ENCODE measurements at regions not wholly inside any gene's neighbourhood (a gene's known extent, or its start where the extent isn't known, plus 50 kb on each side); places are given as distances from the start of the nearest gene placed in this dataset.
"Not testable (repeated sequence)": the region's sequence is repeated elsewhere in the genome, so short reads cannot be mapped to it uniquely, and the experiment has no call there.

GRCh38 chr16:35150805-35151312, 1691.4 kb downstream of the TP53TG3F start:
- intact Hi-C loops (cut with DNase I) = no loop called here
- no peak overlapping the region for H3K27ac ChIP-seq
- WGBS, 2 donors = 69 to 78% methylated on average over 1 of the region's 1 CpG
- no peak overlapping the region for H3K4me3 ChIP-seq
- H3K4me1 ChIP-seq = no peaks in the 10 kb centered on the region
- H3K27me3 ChIP-seq = no peaks in the 10 kb centered on the region
- H3K36me3 ChIP-seq = no peaks in the 10 kb centered on the region
- TF ChIP-seq POLR2AphosphoS5 (IDR thresholded peaks at IDR 0.05) (no peak), EP300 (IDR thresholded peaks at IDR 0.05) (no peak), CTCF (IDR thresholded peaks at IDR 0.05) (no peak), POLR2A (IDR thresholded peaks at IDR 0.05) (no peak)
- no peak for DNase-seq
- peaks cover 0 to 26% (median 0%) of the 10 kb centered on the region in 4 donors for H3K9me3 ChIP-seq

- Histone ChIP-seq H3K9me3 (peaks cover 0 to 23% (median 0%) of the 10 kb centered on the region in 4 donors), H3K36me3 (no peaks in the 10 kb centered on the region), H3K4me1 (no peaks in the 10 kb centered on the region), H3K27me3 (no peaks in the 10 kb centered on the region), H3K4me3 (no peak overlapping the region), H3K27ac (no peak overlapping the region)
- DNase-seq = no peak
- intact Hi-C loops (cut with DNase I) = no loop called here
- no peak for TF ChIP-seq CTCF (IDR thresholded peaks at IDR 0.05)
- no peak for TF ChIP-seq POLR2A (IDR thresholded peaks at IDR 0.05)
- no peak for TF ChIP-seq POLR2AphosphoS5 (IDR thresholded peaks at IDR 0.05)
- TF ChIP-seq EP300 (IDR thresholded peaks at IDR 0.05) = no peak
- 10 to 15% methylated on average over 1 of the region's 1 CpG for WGBS, 2 donors
Observed at GRCh38 chr16:35152067-35152627, 1692.7 kb downstream of the TP53TG3F start.

GRCh38 chr16:35154627-35155026, 1695.2 kb downstream of the TP53TG3F start:
- Histone ChIP-seq H3K4me1 (no peaks in the 10 kb centered on the region), H3K36me3 (no peaks in the 10 kb centered on the region), H3K27me3 (no peaks in the 10 kb centered on the region), H3K4me3 (no peak overlapping the region), H3K27ac (no peak overlapping the region), H3K9me3 (peaks cover 0 to 14% (median 3%) of the 10 kb centered on the region in 4 donors)
- intact Hi-C loops (cut with DNase I) = no loop called here
- no peak for DNase-seq
- no peak for TF ChIP-seq EP300 (IDR thresholded peaks at IDR 0.05)
- no peak for TF ChIP-seq CTCF (IDR thresholded peaks at IDR 0.05)
- TF ChIP-seq POLR2AphosphoS5 (IDR thresholded peaks at IDR 0.05) = no peak
- no peak for TF ChIP-seq POLR2A (IDR thresholded peaks at IDR 0.05)

- H3K27ac ChIP-seq; H3K9me3 ChIP-seq; DNase-seq; H3K27me3 ChIP-seq; intact Hi-C loops (cut with DNase I); H3K36me3 ChIP-seq; H3K4me3 ChIP-seq; H3K4me1 ChIP-seq: not testable (repeated sequence)
- 80 to 84% methylated on average over 15 of the region's 15 CpGs for WGBS, 2 donors
Observed at GRCh38 chr16:35157549-35157948, 1698.1 kb downstream of the TP53TG3F start.

- H3K36me3 ChIP-seq; DNase-seq; H3K27me3 ChIP-seq; H3K4me1 ChIP-seq; H3K27ac ChIP-seq; intact Hi-C loops (cut with DNase I); H3K4me3 ChIP-seq: not testable (repeated sequence)
- peaks cover 0 to 12% (median 1%) of the 10 kb centered on the region in 4 donors for H3K9me3 ChIP-seq
- 81 to 83% methylated on average over 14 of the region's 14 CpGs for WGBS, 2 donors
Observed at GRCh38 chr16:35169324-35169723, 1709.9 kb downstream of the TP53TG3F start.

GRCh38 chr16:35170061-35170460, 1710.6 kb downstream of the TP53TG3F start:
- H3K4me1 ChIP-seq; DNase-seq; H3K27ac ChIP-seq; H3K36me3 ChIP-seq; H3K4me3 ChIP-seq; intact Hi-C loops (cut with DNase I); H3K27me3 ChIP-seq: not testable (repeated sequence)
- 76 to 88% methylated on average over 42 of the region's 42 CpGs for whole genome bisulfite sequencing, 2 donors
- peaks cover 0 to 12% (median 1%) of the 10 kb centered on the region in 4 donors for H3K9me3 ChIP-seq

All from sigmoid colon (tissue), 6 donors.